MM.1S (cell line): ENCODE measurements at regions not wholly inside any gene's neighbourhood (a gene's known extent, or its start where the extent isn't known, plus 50 kb on each side); places are given as distances from the start of the nearest gene placed in this dataset.

Experiments used
- CTCF ChIP-seq: fragments of 300-600 bp; sonication (generic); IDR thresholded peaks from 2 replicates; pipeline ENCODE4 v1.5.1; 2016; ENCODE audit warnings: antibody characterized with exemption, low read length, mixed read lengths
- EZH2phosphoT487 ChIP-seq: fragments of 300-600 bp; sonication (generic); IDR thresholded peaks from 2 replicates; pipeline ENCODE4 v1.6.1; 2018; ENCODE audit warnings: antibody characterized with exemption, low read length

GRCh38 chr4:84341559-84341958 is 157.5 kb downstream of the NKX6-1 start:
- TF ChIP-seq CTCF (no peak), EZH2phosphoT487 (no peak)
